ENCODE measurements at regions not wholly inside any gene's neighbourhood (a gene's known extent, or its start where the extent isn't known, plus 50 kb on each side); places are given as distances from the start of the nearest gene placed in this dataset.

DNA sequence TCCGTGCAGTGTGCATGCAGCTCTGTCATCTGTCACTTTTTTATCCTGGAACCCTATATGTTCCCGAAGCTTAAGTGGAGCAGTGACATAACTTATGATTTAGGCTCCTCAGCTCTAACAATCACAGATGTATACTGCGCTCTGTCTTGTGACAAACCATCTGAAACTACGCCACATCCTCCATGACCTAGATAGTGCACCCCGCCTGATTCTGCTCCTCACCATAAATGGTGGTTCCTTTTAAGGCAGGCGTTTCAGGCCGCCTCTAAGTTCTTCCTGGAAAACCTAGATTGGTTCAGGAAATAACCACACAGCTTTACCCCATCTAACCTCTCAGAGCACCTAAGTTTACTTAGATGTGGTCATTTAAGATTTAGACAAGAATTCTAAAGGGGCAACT, 372.0 kb downstream of the CDH10 start:
- DNase-seq: no peak

DNA sequence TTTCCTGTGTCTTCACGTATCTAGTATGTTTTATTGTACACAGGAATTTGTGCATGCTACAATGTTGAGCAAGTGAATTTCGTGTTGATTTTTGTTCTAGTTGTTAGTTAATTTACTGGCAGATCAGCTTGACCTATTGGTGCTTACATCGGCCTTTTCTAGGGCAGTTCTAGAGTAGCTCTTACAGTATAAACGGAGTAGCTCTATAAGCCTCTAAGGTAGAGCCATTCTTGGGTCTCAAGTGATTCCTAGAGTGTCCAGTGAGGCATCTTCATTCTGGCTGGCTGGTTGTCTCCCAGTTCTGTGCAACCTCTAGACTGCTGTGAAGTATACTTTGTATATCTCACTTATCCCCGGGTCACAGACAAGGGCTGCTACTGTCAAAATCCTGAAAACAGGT, 364.6 kb downstream of the CDH10 start:
- DNase-seq: no peak

DNA sequence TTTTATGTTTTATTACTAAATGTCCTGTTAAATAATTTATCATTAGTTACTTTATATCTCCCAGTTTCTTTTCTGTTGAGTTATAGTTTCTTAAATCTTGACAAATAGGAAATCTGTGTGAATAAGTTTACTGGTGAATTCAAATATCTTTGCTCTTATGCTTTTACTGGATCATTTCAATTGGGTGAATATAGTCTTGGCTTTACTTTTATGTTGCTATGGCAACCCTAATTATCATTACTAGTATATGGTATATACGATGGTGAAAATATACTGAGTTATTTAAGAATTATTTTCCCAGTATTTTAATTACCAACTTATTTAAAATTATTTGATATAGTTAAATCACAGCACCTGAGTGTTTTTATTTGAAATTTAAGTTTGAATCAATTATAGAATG, 363.0 kb downstream of the CDH10 start:
- DNase-seq: no peak

DNA sequence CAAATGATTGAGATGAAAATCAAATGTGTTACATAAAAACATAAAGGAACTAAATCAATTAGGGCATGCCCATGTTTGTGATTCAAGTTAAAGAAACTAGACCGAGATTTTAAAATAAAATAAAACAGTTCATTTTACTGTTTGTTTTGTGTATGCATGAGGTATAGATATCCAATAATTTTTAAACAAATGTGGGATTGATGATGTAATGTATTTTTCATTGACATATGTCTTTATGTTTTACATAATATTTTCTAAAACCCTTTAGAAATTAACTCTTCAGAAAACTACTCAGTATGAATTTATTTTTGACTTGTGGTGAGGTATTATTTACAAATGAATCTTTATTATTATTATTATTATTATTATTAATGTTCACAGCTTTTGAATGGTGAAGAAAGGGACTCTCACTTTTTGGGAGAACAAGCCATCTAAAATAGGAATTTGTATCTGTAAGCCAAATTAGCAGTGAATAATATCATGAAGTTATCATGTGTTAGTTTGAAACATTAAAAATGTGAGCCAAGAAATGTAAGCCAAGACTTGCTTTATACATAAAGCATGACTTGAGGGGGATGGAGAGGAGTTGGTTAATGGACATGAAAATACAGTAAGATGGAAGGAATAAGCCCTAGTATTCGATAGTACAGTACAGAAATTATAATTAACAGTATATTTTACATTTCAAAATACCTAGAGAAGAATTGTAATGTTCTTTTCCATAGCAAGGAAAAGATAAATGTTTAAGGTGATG, 355.0 kb downstream of the CDH10 start:
- DNase-seq: no peak

DNA sequence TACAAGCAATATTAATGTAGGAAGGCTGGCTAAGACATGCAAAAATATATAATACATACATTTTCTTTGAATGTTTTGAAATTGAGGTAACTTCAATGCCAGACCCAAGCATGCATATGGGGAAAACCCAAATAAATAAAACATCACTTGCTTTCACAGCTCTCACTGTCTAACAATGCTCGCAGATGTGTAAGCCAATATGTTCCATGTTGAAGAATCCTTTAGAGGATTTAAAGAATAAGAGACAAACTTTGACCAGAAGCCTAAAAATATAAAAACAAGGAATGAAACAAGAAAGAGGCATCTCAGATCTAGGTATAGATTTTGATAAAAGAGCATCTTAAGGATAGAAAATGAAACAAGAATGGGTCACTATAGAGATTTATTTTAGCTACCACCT, 354.2 kb downstream of the CDH10 start:
- no peak for DNase-seq

DNA sequence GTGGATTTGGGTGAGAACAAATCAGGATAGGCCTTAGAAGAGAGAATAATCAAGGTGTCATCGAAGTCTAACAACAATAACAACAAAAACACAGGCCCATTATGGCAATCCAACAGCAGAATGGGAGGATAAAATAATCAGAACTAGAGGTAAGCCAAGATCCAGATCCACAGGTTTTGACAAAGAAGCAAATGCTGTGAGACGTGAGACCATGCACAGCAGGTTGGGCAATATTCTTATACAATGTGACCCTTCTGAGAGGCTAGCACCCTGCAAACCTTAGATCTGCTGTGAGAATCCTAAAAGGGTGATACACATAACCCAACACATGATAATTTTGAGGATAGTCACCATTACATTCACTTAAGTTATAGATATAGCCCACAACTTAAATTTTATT, 352.9 kb downstream of the CDH10 start:
- DNase-seq: no peak

DNA sequence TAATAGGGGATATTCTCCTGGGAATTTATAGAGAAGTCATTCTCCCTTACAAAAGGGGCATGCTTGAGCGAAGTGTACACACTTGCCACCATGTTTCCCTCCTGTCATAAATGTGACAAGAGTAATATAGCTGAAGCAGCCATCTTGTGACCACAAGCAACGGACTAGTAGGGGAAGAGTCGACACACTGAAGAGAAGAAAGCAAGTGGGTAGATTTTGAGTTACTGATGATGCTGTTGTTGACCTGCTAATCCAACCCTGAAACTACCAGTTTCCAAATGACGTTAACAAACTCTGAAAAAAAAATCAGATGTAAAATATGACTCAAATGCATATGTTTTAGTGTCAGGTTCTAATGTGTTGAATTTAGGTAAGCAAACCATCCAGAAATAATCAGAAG, 350.4 kb downstream of the CDH10 start:
- no peak for DNase-seq

DNA sequence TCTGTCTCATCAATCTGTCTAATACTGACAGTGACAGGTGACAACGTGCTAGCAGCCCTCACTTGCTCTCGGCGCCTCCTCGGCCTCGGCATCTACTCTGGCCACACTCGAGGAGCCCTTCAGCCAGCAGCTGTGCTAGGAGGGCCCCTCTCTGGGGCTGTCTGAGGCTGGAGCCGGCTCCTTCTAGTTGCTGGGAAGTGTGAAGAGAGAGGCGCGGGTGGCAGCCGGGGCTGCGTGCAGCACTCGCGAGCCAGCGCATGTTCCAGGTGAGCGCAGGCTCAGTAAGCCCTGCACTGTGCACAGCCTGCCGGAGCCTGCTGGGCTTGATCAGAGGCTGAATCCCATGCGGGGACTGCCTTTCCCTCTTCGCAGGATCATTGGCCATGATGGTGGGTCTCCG, 330.7 kb downstream of the CDH10 start:
- DNase-seq: no peak

DNA sequence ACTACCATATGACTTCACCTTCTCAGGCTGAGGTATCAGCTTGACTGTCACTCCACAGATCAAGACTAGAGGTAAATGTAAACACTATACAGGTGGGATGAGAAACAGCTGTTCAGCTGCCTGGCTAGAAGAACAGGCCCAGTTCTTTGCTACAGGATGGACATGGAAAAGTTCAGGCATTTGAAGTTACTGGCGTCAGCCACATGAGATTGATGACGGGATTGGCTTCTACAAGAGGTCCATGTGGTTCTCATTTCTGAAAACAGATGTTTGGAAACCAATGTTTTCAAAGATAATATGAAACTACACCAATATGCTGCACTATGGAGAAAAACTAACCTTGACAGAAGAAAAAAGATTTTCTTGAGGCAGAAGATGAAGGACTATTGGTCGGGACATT, 324.1 kb downstream of the CDH10 start:
- DNase-seq: no peak

DNA sequence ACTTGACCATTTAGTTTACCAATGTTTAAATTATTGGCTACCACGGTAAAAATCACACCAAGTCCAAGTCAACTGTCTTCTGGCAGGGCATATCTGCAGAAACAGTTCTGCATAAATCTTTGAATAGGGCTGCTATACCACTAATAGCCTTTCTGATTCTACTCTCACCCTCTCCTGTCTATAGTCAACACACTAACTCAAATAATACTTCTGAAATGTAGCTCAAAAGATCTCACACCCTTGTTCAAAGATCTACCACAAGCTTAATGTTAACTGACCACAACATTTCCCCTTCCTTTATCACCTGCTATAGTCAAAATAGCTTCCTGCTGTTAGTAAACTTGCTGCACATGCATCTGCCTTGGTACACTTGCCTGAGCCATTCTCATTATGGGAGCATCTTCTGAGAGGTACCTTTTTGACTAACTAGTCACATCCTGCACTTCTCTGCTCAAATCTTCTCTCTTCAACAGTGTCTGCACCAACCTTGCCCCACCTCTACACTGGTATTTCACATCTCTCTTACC, 319.4 kb downstream of the CDH10 start:
- DNase-seq: no peak

DNA sequence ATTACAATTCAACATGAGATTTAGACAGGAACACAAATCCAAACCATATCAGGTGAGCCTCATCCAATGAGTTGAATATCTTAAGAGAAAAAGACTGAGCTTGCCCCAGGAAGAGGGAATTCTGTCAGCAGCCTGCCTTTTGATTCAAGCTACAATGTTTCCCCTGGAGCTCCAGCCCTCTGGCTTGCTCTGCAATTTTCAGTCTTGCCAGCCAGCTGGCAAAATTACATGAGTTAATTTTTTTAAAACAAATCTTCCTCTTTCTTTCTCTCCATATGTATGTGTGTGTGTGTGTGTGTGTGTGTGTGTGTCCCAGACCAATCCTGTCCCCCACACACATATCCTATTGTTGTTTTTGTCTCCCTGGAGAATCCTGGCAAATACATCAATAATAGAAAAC, 313.2 kb downstream of the CDH10 start:
- no peak for DNase-seq

DNA sequence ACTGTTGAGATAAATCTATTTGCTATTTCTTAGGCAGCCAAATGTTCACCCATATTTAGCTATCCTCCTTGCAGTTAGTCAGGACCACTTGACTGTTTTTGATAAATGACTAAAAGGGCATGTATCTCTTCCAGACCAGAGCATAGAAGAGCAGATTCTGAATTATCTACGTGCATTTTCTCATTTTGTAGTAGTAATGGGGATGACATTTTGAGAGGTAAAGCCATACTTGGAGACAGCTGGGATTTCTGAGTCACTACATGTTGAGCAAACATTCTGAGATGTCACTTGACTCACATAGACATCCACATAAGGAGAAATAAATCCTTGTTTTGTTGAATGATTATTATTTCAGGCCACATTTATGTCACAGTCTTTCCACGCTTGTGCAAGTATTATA, 297.6 kb downstream of the CDH10 start:
- no peak for DNase-seq

DNA sequence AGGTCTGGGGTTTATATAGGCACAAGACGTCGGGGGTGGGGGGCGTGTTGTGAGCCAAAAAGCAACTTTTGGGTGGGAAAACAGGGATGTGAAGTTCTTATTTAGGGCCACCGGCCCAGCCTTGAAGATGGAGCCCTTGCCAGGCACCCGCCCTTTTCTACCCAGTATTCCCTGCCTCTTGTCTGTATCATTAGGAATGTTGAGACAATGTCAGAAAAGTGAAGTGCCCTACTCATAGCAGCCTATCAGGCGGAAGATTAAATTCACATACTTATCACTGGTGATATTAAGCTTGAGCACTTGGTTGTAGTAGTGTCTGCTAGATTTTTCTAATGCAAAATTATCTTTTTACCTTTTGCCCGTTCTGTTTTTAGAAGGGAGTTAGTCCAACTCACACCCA, 293.5 kb downstream of the CDH10 start:
- DNase-seq: no peak

DNA sequence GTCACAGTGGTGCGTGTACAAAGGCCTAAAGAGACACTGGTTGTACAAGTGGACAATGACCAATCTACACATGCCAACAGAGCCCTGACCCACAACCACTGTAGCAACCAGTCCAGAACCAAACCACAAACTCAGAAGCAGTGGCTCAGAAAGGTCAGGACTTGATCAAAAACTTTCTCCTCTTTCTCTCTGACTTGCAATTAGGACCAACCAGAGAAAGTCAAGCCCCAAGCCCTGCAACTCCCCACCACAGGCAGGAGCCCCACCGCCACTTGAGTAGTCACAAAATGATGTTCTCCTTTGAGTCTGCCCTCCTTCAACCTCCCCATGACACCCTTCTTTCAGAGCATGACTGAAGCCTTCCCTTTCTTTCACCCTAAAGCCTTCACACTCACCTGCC, 291.8 kb downstream of the CDH10 start:
- DNase-seq: no peak

DNA sequence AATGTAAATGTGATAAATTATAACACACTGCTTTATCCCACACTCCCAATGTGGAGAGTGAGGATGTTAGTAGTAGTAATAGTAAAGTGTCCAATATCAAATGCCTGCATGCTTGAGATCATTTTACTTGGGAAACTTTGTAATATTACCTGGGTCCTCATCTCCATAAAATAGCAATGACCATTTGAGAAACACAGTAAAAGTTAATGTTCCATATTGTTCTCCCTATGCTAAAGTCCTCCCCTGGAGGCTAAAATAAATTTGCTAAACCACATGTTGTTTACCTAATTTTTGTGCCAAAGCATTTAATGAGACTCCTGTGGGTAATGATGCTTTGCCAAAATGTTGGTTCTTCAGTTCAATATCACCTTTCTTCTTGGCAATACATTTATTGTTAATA, 291.2 kb downstream of the CDH10 start:
- DNase-seq: no peak

DNA sequence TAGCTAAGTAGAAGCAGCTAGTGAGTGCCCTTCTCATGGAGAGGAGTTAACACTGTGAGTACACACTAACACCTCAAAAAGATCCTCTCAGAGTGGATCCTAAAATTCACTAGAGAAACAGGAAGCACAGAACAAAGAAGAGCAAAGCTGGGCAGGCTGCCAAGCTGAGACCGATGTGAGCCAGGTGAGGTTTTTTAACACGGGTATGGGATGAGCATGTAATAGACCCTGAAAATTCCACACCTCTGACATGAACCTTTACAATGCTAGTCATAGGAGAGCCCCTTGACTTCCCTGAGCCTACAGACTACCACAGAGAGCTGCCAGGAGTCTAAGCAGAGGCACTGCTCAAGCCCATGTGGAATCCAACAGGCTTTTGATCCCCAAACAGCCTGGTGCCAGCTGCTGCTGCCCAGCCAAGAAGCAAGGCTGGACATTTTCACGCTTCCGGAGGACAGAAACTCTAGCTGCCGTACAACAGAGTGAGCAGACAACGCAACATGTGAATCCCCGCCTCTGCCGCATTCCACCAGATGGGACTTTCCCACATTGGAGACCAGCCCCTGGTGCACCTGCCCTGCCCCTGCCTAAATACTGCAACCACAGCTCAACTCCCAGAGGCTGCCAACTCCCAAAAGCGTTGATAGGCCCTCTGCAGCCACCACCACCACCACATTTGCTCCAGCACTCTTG, 280.8 kb downstream of the CDH10 start:
- DNase-seq: peak; percentile 47

DNA sequence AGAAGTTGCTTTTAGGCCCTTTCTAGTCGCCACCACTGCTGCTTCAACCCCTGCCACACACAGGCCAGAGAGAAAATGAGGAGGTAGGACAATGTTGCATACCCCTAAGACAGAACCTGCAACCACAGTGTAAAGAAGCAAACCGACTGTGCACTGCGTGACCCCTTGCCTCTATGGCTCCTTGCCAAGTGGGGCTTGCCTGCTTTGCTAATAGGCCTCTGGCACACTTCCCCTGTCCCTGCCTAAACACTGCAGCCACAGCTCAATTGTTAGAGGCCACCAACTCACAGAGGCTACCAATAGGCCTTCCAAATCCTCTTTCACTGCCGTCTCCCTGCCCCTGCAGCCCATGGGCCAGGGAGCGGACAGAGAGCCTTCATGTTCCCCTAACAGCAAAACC, 280.1 kb downstream of the CDH10 start:
- DNase-seq: no peak

DNA sequence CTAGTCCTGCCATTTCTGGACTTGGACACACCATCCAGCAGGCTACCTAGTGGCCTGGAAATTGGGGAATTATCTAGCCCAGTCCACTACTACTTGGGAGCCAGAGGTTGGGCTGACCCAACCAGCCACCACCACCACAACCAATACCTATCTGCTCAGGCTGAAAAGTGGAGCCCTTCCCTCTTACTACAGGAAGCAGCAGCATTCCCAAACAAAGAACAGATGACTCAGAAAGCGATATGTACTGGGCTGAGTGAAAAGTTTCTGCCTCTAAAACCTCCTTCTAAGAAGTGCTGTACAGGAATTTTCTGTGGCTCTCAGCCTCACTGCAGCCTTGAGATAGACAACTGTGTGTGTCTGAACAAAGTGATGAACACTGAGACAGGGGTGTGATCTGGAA, 279.4 kb downstream of the CDH10 start:
- DNase-seq: no peak

DNA sequence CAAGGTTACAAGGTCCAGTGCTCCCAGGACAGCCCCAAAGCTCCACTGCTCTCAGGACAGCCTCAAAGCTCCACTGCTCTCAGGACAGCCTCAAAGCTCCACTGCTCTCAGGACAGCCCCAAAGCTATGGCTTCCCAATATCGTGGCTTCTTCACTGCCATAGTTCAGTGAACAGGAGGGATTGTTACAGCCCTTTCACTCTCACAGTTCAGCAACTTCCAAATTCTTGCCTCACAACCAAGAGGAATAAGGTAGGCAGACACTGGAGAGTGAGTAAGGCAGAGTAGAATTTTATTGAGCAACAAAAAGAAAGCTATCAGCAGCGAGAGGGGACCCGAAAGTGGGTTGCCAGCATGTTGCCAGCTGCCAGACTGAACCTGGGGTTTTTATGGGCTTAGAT, 277.6 kb downstream of the CDH10 start:
- DNase-seq: no peak

DNA sequence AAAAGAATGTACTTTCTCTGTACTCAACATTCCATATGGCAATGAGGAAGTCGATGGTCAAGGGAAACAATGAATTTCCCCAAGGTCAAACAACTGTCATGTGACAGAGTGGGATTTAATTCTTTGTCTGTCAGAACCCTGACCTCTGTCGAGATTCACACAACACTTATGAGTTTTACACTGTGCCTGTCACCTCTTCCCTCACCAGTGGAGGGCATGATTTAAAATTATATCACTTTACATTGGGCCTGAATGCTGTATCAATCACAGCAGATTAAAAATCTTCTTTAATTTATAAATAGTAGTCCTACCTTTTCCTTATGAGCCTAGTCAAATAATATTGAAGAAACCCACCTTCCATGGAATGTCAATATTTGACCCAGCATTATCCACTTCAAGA, 276.7 kb downstream of the CDH10 start:
- no peak for DNase-seq

DNA sequence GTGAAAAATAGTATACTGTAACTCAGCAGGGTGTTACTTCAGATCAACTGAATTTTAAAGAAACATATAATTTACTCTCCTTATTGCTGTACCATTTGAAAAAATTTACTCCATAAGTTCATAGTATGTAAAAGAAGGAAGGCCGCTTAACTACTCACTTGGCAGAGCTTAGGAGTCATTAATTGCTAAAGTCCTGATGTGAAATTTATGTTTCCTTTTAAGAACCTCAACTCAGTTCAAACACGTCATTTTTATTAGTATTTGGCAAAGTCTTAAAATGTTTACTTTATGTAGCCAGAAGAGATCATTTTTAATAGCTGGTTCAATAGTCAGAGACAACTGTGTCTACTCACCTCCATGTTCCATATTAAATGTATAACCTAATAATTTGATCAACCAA, 268.6 kb downstream of the CDH10 start:
- no peak for DNase-seq

DNA sequence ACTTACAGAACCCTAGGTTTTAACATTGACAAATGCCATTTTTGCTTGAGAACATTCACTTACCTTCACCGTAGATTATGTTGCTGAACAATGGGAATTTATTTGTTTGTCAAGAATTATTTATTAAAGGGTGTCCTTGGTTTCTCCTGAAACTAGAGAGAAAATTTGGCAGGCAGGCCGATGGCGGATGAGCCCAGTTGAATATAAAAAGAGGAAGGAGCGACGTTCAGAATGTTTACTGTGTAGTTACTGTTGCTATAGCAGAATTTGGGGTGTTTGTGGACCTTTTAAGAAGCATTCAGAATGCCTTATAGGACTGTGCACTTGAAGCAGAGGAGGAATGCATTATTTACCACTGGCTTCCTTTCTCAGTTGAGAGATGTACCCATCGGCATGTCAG, 268.2 kb downstream of the CDH10 start:
- DNase-seq: no peak

DNA sequence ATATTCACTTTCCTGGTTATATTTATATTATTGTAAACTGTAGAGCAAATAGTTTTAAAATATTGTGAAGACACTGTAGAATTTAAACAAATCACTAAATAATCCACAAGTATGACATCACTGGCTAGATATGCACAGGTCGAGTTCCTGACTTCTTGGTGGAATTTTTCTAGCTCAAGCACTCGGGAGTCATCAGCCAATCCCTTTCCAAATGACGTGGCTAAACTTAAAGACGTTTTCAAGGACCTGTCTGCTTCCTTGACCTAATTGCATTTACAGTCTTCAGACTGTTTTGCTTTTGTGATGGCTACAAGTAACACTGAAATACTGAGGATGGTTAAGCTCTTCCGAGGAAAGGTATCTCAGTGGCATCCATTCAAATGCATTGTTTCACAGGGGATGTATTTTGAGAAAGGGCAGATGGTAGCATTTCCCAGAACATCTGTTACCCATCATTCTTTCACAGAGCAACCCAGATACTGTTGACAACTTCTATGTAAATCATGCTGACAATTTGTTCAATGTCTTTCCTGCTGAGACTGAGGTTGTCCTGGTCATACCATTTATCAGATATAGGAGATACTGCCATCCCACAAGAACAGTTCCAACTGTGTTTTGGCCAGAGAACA, 262.8 kb downstream of the CDH10 start:
- DNase-seq: no peak

DNA sequence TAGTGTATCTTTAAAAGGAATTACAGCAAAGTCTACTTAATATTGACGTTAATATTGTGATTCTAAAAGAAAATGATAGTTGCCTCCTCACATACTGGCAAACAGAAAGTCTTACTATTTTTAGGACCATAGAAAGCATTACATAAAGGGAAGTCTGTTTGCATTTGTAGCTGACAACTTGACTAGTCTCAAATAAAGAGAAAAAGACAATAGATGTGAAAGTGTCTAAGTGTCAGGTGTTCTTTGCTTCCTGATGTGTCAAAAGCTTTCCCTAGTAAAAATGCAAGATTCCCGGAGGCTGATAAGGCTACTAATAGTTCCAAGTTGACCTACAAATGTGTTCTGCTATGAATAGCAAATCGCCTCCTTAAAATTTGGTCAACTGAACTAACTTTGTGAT, 259.7 kb downstream of the CDH10 start:
- peak; percentile 34 for DNase-seq

Measured in NCI-H774 (cell line).